T47D (cell line): ENCODE measurements at regions not wholly inside any gene's neighbourhood (a gene's known extent, or its start where the extent isn't known, plus 50 kb on each side); places are given as distances from the start of the nearest gene placed in this dataset.
A peak's percentile ranks its signal among the peaks of the same experiment; 100 is the strongest.

Source experiments
- DNase-seq, 2 experiments: peaks; one replicate each; pipeline versions ENCODE4 v3.0.0 to v3.0.0-alpha.2; 2011 to 2012; ENCODE audit warnings: low read depth in 1 of 2, low spot score in 1 of 2
- JUND ChIP-seq: IDR thresholded peaks from 2 replicates; pipeline ENCODE4 v1.6.1; 2012; ENCODE audit warnings: low read depth
- in situ Hi-C: cut with HindIII; loops from 2 replicates; pipeline ENCODE4 v1.10.0; 2016; ENCODE audit warnings: low sequenced_read_pairs, low pct_unique_long_range_greater_than_20kb

GRCh38 chr1:187114792-187115191, 286.0 kb downstream of the PLA2G4A start:
- TF ChIP-seq JUND = no peak
- DNase-seq = no peak
- in situ Hi-C loops = no loop called here

- no peak for DNase-seq
- in situ Hi-C loops = no loop called here
- no peak for TF ChIP-seq JUND
Observed at GRCh38 chr1:187121661-187122060, 292.9 kb downstream of the PLA2G4A start.

- no peak for TF ChIP-seq JUND
- in situ Hi-C loops = no loop called here
- no peak for DNase-seq
Observed at GRCh38 chr1:187122566-187122965, 293.8 kb downstream of the PLA2G4A start.

- no peak for DNase-seq
- in situ Hi-C loops = no loop called here
Observed at GRCh38 chr1:187129132-187129531, 300.4 kb downstream of the PLA2G4A start.

GRCh38 chr1:187143783-187144182, 315.0 kb downstream of the PLA2G4A start:
- DNase-seq = no peak
- TF ChIP-seq JUND = no peak
- in situ Hi-C loops = no loop called here

More at GRCh38 chr1:187129132-187129531, 300.4 kb downstream of the PLA2G4A start:
- no peak for TF ChIP-seq JUND

- DNase-seq = no peak
- TF ChIP-seq JUND = no peak
- in situ Hi-C loops = no loop called here
Observed at GRCh38 chr1:187146388-187146787, 317.6 kb downstream of the PLA2G4A start.

- TF ChIP-seq JUND = no peak
- no peak for DNase-seq
- in situ Hi-C loops = no loop called here
Observed at GRCh38 chr1:187151555-187151954, 322.8 kb downstream of the PLA2G4A start.

- no peak for DNase-seq
- in situ Hi-C loops = no loop called here
- no peak for TF ChIP-seq JUND
Observed at GRCh38 chr1:187153047-187153446, 324.3 kb downstream of the PLA2G4A start.

GRCh38 chr1:187157115-187157514, 328.4 kb downstream of the PLA2G4A start:
- TF ChIP-seq JUND = no peak
- DNase-seq = no peak
- in situ Hi-C loops = no loop called here

GRCh38 chr1:187157552-187157951, 328.8 kb downstream of the PLA2G4A start:
- no peak for TF ChIP-seq JUND
- in situ Hi-C loops = no loop called here
- peak in 1 of 2 experiments; percentile 31 for DNase-seq

- no peak for TF ChIP-seq JUND
- in situ Hi-C loops = no loop called here
- DNase-seq = no peak
Observed at GRCh38 chr1:187167555-187167954, 338.8 kb downstream of the PLA2G4A start.

GRCh38 chr1:187168297-187168696, 339.5 kb downstream of the PLA2G4A start:
- no peak for TF ChIP-seq JUND
- in situ Hi-C loops = no loop called here
- no peak for DNase-seq

GRCh38 chr1:187185389-187185788, 356.6 kb downstream of the PLA2G4A start:
- DNase-seq = peak in 1 of 2 experiments; percentile 62
- TF ChIP-seq JUND = no peak
- in situ Hi-C loops = no loop called here

- in situ Hi-C loops = no loop called here
- DNase-seq = no peak
- no peak for TF ChIP-seq JUND
Observed at GRCh38 chr1:187197685-187198084, 368.9 kb downstream of the PLA2G4A start.

- DNase-seq = no peak
- in situ Hi-C loops = no loop called here
Observed at GRCh38 chr1:187203257-187203656, 374.5 kb downstream of the PLA2G4A start.

More at GRCh38 chr1:187203257-187203656, 374.5 kb downstream of the PLA2G4A start:
- TF ChIP-seq JUND = no peak
